CD4-positive, alpha-beta T cell (primary cell): ENCODE measurements at regions not wholly inside any gene's neighbourhood (a gene's known extent, or its start where the extent isn't known, plus 50 kb on each side); places are given as distances from the start of the nearest gene placed in this dataset.

Experiments used
- ATAC-seq: fragments of 200-7000 bp; cut with Tn5 transposase; one replicate; pipeline ENCODE4 v1.10.0; 2022; ENCODE audit warnings: mild to moderate bottlenecking; ENCODE audit not compliant: poor library complexity
- CTCF ChIA-PET: fragments of 350-600 bp; sonication (Branson Sonifier 250); formaldehyde crosslinking; loops from one replicate; lab custom pipeline; 2021; ENCODE audit warnings: antibody characterized with exemption, inconsistent platforms; lab: Charles Lee
- POLR2A ChIA-PET: fragments of 350-600 bp; sonication (Branson Sonifier 250); formaldehyde crosslinking; loops from one replicate; lab custom pipeline; 2021; ENCODE audit warnings: antibody characterized with exemption, inconsistent platforms; lab: Charles Lee
- DNase-seq, 14 experiments: peaks; one replicate each; pipeline ENCODE4 v3.0.0-alpha.2; 2013 to 2020; ENCODE audit warnings: mixed read lengths in 2 of 14
- H3K27ac ChIP-seq, 2 donors: one replicate each; pipeline versions ENCODE4 v1.5.1 to v1.7.0; 2013; ENCODE audit warnings: low read length in 2 of 2, low read depth in 1 of 2, mild to moderate bottlenecking in 1 of 2
- H3K27me3 ChIP-seq, 2 experiments: 1 replicate in 1 of 2; 2 replicates in 1 of 2; pipeline versions ENCODE4 v1.6.1 to v1.7.0; 2013; ENCODE audit warnings: low read length in 2 of 2, control low read depth in 1 of 2, mild to moderate bottlenecking in 1 of 2, moderate library complexity in 1 of 2; ENCODE audit not compliant: insufficient read depth in 2 of 2, control insufficient read depth in 1 of 2
- H3K36me3 ChIP-seq: one replicate; pipeline ENCODE4 v1.6.1; 2013; ENCODE audit warnings: low read length, control low read depth; ENCODE audit not compliant: insufficient read depth
- H3K4me1 ChIP-seq: one replicate; pipeline ENCODE4 v1.6.1; 2013; ENCODE audit warnings: low read length, control low read depth; ENCODE audit not compliant: insufficient read depth
- H3K4me3 ChIP-seq: one replicate; pipeline ENCODE4 v1.5.1; 2013; ENCODE audit warnings: mild to moderate bottlenecking, low read length, moderate library complexity
- H3K9me3 ChIP-seq, 2 experiments: 1 replicate in 1 of 2; 2 replicates in 1 of 2; pipeline versions ENCODE4 v1.6.1 to v1.7.0; 2013; ENCODE audit warnings: low read length in 2 of 2, mild to moderate bottlenecking in 2 of 2, control low read depth in 1 of 2, moderate library complexity in 1 of 2; ENCODE audit not compliant: control insufficient read depth in 1 of 2, insufficient read depth in 1 of 2
- H3K27ac Mint-ChIP-seq: one replicate; pipeline ENCODE4 v1.8.0; 2020; ENCODE audit warnings: mixed read lengths
- H3K27me3 Mint-ChIP-seq: one replicate; pipeline ENCODE4 v1.8.0; 2021; ENCODE audit warnings: mixed read lengths
- H3K36me3 Mint-ChIP-seq: one replicate; pipeline ENCODE4 v1.8.0; 2021; ENCODE audit warnings: low read depth, mixed read lengths
- H3K4me1 Mint-ChIP-seq: one replicate; pipeline ENCODE4 v1.8.0; 2021; ENCODE audit warnings: low read depth, mixed read lengths
- H3K4me3 Mint-ChIP-seq: one replicate; pipeline ENCODE4 v1.8.0; 2020; ENCODE audit warnings: mild to moderate bottlenecking, mixed read lengths
- H3K9me3 Mint-ChIP-seq: one replicate; pipeline ENCODE4 v1.8.0; 2020; ENCODE audit warnings: mixed read lengths
- intact Hi-C, 2 experiments: fragments of 100-400 bp; cut with DNase I in 1 of 2; cut with micrococcal nuclease in 1 of 2; formaldehyde crosslinking; loops; one replicate each; pipeline versions ENCODE4 v1.15.1 to v1.9.0; 2023 to 2025; cut with DNase I, micrococcal nuclease
- TF ChIP-seq, protein P1 (sequence below): fragments of 200-600 bp; IDR thresholded peaks from one replicate; pipeline ENCODE4 v1.8.0; 2022; ENCODE audit warnings: antibody characterized with exemption, mild to moderate bottlenecking

DNA sequence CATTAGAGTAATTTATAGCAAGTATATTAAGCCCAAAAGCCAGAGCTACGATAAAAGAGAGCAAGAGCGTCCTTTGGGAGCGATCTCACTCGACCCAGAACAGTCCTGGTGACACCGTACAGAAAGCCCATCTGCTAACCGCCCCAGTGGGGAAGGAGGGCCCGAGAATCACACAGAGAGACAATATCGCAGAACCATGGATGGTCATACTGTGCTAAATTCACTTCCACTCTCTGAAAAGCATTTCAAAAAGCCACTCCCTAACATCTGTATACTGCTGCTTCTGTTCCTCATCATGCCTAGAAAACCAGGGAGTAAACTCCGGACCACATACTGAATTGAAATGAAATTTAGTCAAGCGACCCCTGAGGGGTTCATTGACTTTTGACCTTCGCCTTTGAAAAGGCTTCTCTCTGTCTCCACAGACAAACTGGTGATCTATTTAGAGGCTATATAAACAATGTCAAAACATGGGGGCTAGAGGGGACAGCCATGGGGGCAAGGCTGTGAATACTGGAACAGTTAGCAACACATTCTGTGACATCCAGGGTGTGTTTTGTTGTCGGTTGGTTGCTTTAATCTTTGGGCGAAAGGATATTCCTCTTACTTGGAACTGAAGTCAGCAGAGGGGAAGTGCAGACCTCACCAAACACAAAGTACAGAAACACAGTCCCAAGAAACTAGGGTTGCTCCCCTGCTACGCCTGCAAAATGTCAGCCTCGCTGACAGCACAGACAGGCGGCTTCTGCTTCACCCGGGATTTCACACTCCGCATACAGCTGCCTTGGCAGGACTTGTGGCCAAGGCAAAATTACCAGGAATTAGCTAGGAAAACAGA lies 129.0 kb upstream of the RASGEF1B start:
- Mint-ChIP-seq H3K9me3 (no peaks in the 10 kb centered on the region), H3K27ac (no peak overlapping the region), H3K4me3 (no peak overlapping the region), H3K4me1 (no peaks in the 10 kb centered on the region), H3K27me3 (no peaks in the 10 kb centered on the region), H3K36me3 (no peaks in the 10 kb centered on the region)
- DNase-seq, result no peak
- H3K27me3 ChIP-seq, result peaks cover 0 to 3% of the 10 kb centered on the region in 2 experiments
- no peaks in the 10 kb centered on the region for H3K4me1 ChIP-seq
- TF ChIP-seq, protein P1, sequence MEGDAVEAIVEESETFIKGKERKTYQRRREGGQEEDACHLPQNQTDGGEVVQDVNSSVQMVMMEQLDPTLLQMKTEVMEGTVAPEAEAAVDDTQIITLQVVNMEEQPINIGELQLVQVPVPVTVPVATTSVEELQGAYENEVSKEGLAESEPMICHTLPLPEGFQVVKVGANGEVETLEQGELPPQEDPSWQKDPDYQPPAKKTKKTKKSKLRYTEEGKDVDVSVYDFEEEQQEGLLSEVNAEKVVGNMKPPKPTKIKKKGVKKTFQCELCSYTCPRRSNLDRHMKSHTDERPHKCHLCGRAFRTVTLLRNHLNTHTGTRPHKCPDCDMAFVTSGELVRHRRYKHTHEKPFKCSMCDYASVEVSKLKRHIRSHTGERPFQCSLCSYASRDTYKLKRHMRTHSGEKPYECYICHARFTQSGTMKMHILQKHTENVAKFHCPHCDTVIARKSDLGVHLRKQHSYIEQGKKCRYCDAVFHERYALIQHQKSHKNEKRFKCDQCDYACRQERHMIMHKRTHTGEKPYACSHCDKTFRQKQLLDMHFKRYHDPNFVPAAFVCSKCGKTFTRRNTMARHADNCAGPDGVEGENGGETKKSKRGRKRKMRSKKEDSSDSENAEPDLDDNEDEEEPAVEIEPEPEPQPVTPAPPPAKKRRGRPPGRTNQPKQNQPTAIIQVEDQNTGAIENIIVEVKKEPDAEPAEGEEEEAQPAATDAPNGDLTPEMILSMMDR, result no peak
- intact Hi-C loops, result loop anchor here in 1 of 2 experiments (5.0 kb wide), 2 partner anchors 43 to 57 kb away; no protein-coding TSS in a partner anchor
- ATAC-seq, result no peak
- no peak overlapping the region for H3K27ac ChIP-seq
- H3K36me3 ChIP-seq, result no peaks in the 10 kb centered on the region
- no peaks in the 10 kb centered on the region for H3K9me3 ChIP-seq
- no peak overlapping the region for H3K4me3 ChIP-seq
- CTCF ChIA-PET, result interaction anchor here (0.5 kb wide), 1 partner anchor 1178 kb away, joined by 3 read pairs; no protein-coding TSS in a partner anchor
- POLR2A ChIA-PET, result no interaction called here

DNA sequence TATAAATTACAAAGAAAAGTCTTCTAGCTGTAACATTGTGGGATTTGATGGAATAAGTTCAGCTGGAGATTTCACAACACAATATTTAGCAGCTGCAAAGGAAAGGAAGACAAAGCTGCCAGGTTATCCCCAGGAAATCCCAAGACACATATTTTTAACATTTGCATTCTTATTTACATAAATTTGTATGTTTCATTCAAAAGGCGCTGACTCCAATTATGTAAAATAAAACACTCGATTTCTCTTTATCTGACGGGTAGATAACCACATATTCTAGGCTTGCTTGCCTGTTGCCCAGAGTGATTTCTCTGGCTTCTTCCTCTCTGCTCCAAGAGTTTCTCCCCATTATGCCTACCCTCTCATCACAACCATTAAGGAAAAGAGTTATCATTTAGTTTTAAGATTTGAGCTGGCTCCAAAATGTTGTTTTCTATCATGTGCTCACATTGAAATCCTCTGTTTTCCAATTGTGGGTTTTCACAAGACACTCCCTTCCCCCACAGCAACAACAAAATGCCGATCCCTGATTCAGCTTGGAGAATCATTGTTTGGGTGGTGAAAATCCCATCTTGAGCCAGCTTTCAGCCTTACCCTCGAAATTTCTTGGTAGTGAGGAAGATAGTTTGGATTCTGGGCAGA lies 128.2 kb upstream of the RASGEF1B start:
- no peaks in the 10 kb centered on the region for H3K9me3 ChIP-seq
- Mint-ChIP-seq H3K4me1 (no peaks in the 10 kb centered on the region), H3K36me3 (no peaks in the 10 kb centered on the region), H3K9me3 (no peaks in the 10 kb centered on the region), H3K4me3 (no peak overlapping the region), H3K27me3 (no peaks in the 10 kb centered on the region), H3K27ac (no peak overlapping the region)
- ChIA-PET CTCF (interaction anchor here (0.5 kb wide), 1 partner anchor 1179 kb away, joined by 3 read pairs; no protein-coding TSS in a partner anchor), POLR2A (no interaction called here)
- TF ChIP-seq, protein P1, result no peak
- H3K27ac ChIP-seq, result no peak overlapping the region
- DNase-seq (no peak), ATAC-seq (no peak)
- intact Hi-C loops, result loop anchor here in 1 of 2 experiments (5.0 kb wide), 2 partner anchors 43 to 57 kb away; no protein-coding TSS in a partner anchor
- H3K4me1 ChIP-seq, result no peaks in the 10 kb centered on the region
- H3K4me3 ChIP-seq, result no peak overlapping the region
- no peaks in the 10 kb centered on the region for H3K36me3 ChIP-seq
- peaks cover 0 to 3% of the 10 kb centered on the region in 2 experiments for H3K27me3 ChIP-seq

DNA sequence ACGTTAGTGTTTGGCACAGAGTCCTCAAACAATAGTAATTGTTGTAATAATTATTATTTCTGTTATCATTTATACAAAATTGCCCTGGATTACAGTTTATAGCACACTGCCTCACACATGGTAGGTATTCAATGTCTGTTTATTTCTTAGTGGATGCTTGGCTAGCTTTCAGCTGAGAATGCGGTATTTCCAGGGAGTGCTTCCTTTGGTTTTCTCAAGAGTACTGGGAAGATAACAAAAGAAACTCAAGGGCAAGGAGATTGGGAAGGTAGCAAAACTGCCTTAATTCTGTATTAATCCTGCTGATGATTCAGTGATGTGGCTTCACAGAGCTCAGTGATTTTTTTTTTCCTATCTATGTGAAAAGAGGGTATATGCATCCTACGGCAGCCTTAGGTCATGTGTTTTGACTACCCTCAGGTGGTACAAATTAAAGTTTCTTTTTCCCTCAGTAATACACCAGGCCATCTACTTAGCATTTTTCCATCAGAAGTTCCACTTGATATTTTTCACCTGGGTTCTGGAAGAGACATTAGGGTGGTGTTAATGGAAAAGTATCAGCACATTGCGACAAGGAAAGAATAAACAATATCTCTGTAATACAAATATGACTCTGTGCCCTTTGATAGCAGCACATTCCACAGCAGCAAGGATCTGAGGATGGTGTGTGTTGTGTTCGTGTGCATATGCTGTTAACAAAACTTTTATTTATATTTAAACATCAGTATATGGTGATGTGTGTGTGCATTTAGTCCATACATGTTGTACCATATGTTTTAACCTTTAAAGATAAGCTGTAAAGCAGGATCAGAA lies 124.3 kb upstream of the RASGEF1B start:
- intact Hi-C loops, result no loop called here
- TF ChIP-seq, protein P1, result no peak
- ChIA-PET CTCF (interaction anchor here (1.2 kb wide), 1 partner anchor 129 kb away, joined by 3 read pairs; no protein-coding TSS in a partner anchor), POLR2A (interaction anchor here (1.5 kb wide), 1 partner anchor 124 kb away, joined by 3 read pairs; the partner anchor contains the start of gene RASGEF1B)
- H3K4me3 ChIP-seq, result no peak overlapping the region
- no peaks in the 10 kb centered on the region for H3K4me1 ChIP-seq
- H3K9me3 ChIP-seq, result no peaks in the 10 kb centered on the region
- no peak overlapping the region for H3K27ac ChIP-seq
- no peaks in the 10 kb centered on the region for H3K36me3 ChIP-seq
- no peaks in the 10 kb centered on the region for H3K9me3 Mint-ChIP-seq
- no peaks in the 10 kb centered on the region for H3K36me3 Mint-ChIP-seq
- DNase-seq (no peak), ATAC-seq (no peak)
- H3K27me3 ChIP-seq, result peaks cover 0 to 3% of the 10 kb centered on the region in 2 experiments
- H3K4me1 Mint-ChIP-seq, result no peaks in the 10 kb centered on the region
- H3K27ac Mint-ChIP-seq, result no peak overlapping the region
- H3K27me3 Mint-ChIP-seq, result no peaks in the 10 kb centered on the region
- no peak overlapping the region for H3K4me3 Mint-ChIP-seq
